ENCODE measurements at regions not wholly inside any gene's neighbourhood (a gene's known extent, or its start where the extent isn't known, plus 50 kb on each side); places are given as distances from the start of the nearest gene placed in this dataset.

GRCh38 chr16:86156155-86156554, 257.2 kb downstream of the IRF8 start:
- TF ChIP-seq CTCF (conservative IDR thresholded peaks at IDR 0.05 in 1 of 2, IDR thresholded peaks at IDR 0.05 in 1 of 2; ENCODE audit: extremely low read depth in 1 of 2, insufficient read depth in 1 of 2, low read depth in 1 of 2, low read length in 2 of 2) (no peak), EZH2 (IDR thresholded peaks at IDR 0.05; ENCODE audit: borderline replicate concordance, low read length) (no peak)
